ENCODE measurements at regions not wholly inside any gene's neighbourhood (a gene's known extent, or its start where the extent isn't known, plus 50 kb on each side); places are given as distances from the start of the nearest gene placed in this dataset.

- DNase-seq: no peak
- intact Hi-C loops (cut with DNase I): no loop called here
Observed at GRCh38 chr16:86317813-86318650, 192.3 kb upstream of the FOXF1 start.

- intact Hi-C loops (cut with DNase I): no loop called here
- peak in 1 of 42 donors; percentile 14 for DNase-seq
Observed at GRCh38 chr16:86319585-86320236, 190.6 kb upstream of the FOXF1 start.

DNA sequence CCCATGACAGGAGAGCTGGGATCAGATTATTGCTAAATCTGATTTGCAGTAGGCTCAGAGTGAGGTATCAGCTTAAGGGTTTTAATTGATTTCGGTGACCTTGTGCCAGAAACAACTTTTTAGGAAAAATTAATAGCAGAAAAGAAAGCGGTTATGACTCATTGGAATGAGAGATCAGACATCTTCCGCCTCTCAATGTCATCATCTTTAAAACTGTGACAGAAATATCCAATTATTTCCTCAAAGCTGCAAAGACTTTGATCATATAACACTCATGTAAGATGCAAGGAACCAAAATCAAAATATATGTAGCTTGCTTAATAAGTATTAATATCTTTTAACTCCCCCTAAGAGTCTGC is 190.1 kb upstream of the FOXF1 start:
- intact Hi-C loops (cut with DNase I): no loop called here
- DNase-seq: no peak

GRCh38 chr16:86321491-86321890 is 188.8 kb upstream of the FOXF1 start:
- intact Hi-C loops (cut with DNase I): no loop called here
- no peak for DNase-seq

- intact Hi-C loops (cut with DNase I): no loop called here
- DNase-seq: no peak
Observed at GRCh38 chr16:86322283-86322682, 188.0 kb upstream of the FOXF1 start.

- no peak for DNase-seq
- intact Hi-C loops (cut with DNase I): no loop called here
Observed at GRCh38 chr16:86322806-86323205, 187.5 kb upstream of the FOXF1 start.

DNA sequence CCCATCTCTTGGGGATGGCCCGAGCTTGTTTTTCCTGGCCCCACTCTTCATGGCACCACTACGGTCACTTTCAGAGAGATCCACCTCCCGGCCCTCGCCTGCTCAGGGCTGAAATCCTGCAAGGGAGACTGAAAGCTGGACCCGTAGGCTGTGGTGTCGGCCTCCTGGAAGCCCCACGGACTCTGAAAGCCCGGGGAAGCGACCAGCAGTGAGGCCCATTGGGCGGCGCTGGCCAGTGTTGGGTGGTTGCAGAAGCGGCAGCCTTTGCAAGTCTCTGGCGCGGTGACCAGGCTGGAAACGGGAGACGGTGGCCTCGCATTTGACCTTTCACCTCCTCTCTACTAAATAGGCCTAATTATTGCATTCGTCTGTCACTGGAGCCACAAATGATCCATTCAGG is 186.0 kb upstream of the FOXF1 start:
- intact Hi-C loops (cut with DNase I): no loop called here
- no peak for DNase-seq

- intact Hi-C loops (cut with DNase I): no loop called here
- DNase-seq: no peak
Observed at GRCh38 chr16:86325360-86325759, 185.0 kb upstream of the FOXF1 start.

DNA sequence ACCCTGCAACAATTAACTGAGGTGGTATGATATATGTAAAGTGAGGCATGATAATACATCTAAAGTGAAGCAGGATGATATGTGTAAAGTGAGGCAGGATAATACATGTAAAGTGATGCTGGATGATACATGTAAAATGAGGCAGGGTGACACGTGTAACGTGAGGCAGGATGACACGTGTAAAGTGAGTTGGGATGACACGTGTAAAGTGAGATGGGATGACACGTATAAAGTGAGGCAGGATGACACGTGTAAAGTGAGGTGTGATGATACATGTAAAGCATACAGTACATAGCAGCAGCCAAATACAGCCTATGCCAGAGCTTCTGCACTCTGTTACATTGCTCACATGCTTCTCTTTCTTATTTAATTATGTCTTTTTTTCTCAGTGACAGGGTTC is 184.4 kb upstream of the FOXF1 start:
- intact Hi-C loops (cut with DNase I): no loop called here

DNA sequence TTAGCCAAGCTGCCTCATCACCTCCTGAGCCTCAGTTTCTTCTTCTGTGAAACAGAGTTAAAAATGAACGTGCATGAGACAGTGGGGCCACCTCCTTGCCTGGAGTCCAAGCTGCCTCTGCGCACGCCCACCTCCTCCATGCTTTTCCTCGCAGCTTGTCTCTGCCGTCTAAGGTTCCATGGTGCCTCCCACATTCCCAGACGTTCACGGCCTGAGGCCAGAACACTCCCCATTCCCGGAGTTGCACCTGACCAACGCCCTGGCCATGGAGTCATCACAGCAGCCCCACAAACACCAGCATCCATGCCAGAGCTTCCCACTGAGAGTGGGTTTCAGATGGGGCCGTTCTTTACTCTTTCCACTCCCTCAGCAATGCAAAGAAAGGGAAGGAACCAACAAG is 183.0 kb upstream of the FOXF1 start:
- intact Hi-C loops (cut with DNase I): no loop called here
- no peak for DNase-seq

More for the DNA sequence above, 184.4 kb upstream of the FOXF1 start:
- no peak for DNase-seq

GRCh38 chr16:86330906-86331305 is 179.4 kb upstream of the FOXF1 start:
- DNase-seq: no peak
- intact Hi-C loops (cut with DNase I): no loop called here

DNA sequence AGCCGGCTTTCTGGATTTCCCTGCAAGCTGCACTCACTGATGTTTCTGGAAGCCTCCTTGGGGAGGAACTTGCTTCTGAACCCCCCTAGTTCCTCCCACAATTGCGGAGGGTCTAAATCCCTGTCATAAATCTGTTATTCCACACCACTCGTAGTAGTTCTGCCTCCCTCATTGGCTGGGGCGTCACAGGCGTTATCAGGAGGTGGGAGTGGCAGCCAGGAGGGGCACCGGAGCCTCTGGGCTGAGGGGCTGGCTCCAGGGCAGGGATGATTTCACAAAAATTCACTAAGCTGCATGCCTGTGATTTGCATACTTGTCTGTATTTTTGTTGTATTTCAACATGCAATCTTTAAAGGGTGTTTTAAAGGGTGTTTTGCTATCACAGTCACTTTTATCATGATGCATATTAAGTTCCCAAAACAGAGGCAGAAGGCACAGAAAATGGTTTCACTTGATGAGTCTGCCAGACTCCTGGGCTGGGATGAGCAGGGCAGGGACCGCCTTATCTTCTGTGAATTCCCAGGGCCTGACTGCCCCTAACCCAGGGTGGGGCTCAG is 176.2 kb upstream of the FOXF1 start:
- intact Hi-C loops (cut with DNase I): no loop called here
- no peak for DNase-seq

DNA sequence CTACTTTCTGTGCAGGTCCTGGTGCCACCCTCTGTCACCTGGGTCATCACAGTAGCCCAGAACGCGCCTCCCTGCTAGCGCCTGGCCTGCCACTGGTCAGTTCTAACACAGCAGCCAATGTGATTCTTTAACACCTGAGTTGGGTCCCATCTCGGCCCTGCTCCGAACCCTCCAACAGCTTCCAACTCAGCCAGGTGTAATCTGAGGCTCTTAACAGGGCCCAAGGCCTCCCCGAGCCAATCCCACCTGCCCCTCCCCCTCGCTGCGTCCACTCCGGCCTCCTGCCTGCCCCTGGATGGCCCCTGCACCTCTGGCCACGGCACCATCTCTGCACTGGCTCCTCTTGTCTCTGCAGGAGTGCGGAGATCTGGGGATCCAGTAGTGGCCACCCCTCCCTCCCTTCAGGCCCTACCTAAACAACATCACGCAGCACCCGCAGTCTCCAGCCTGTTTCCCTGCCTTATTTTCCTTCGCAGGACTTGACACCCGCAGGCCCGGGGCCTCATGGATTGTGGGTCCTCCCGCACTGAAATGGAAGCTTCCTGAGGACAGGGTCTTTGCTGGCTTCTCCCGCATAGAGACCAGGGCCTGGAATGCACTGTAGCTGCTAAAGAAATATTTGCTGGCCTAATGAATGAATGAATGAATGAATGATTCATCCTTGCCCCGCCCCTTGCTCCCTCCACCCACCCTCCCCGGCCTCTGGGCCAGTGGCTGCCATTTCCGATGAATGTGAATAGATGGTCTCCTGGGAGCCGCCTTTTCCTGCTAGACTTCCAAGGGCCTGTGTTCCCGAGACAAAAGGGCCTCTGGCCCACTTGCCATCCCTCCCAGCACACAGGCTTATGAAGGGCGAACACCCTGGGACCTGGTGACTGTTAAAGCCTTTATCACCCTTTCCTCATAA is 174.8 kb upstream of the FOXF1 start:
- intact Hi-C loops (cut with DNase I): no loop called here
- no peak for DNase-seq

DNA sequence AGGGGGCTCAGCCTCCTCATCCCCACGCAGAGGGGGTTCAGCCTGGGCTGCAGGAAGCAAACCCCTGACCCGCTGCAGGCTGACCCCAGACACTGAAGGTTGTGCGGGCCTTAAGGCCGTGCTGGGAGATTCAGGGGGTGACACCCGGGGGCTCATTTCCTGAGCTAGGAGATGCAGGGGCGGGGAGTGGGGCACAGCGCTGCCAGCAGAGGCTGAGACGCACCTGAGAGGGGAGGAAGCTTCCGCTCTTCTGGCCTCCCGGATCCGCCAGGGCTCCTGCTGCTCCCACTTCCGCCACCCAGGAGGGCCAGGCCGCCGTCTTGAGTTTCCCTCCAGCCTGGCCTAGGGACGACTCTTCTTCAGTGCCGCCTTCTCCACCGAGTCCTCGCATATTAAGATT is 173.2 kb upstream of the FOXF1 start:
- no peak for DNase-seq
- intact Hi-C loops (cut with DNase I): no loop called here

GRCh38 chr16:86337581-86338402 is 172.5 kb upstream of the FOXF1 start:
- intact Hi-C loops (cut with DNase I): no loop called here
- no peak for DNase-seq

- DNase-seq: no peak
- intact Hi-C loops (cut with DNase I): no loop called here
Observed at GRCh38 chr16:86338403-86339115, 171.8 kb upstream of the FOXF1 start.

DNA sequence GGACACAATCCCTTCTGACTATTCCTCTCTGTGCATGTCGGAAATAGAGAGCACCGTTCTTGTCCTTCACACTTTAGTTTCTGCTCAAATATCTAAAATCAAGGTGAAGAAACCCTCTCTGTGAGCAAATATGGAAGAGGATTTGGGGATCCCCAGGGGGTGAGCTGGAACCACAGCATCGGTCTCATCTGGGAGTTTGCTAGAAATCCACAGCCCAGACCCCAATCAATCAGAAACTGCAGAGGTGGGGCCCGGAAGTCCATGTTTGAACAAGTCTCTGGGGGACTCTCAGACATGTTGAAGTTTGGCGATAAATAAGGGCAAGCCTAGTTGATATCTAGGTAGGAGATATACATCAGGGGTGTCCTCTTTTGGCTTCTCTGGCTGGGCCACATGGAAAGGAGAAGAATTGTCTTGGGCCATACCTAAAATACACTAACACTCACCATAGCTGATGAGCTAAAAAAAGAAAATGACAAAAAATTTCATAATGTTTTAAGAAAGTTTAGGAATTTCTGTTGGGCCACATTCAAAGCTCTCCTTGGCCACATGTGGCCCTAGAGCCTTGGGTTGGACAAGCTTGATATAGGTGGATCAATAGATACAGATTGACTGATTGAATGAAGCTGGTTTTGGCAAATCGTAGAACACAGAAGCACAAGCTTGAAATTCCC is 168.0 kb upstream of the FOXF1 start:
- intact Hi-C loops (cut with DNase I): no loop called here
- DNase-seq: no peak

Measured in head of caudate nucleus (tissue), 42 donors.